GM19455 (cell line): ENCODE measurements at regions not wholly inside any gene's neighbourhood (a gene's known extent, or its start where the extent isn't known, plus 50 kb on each side); places are given as distances from the start of the nearest gene placed in this dataset.
"Not testable (repeated sequence)": the region's sequence is repeated elsewhere in the genome, so short reads cannot be mapped to it uniquely, and the experiment has no call there.

ENCODE experiments used
- ATAC-seq: cut with Tn5 transposase; IDR thresholded peaks from one replicate; pipeline ENCODE4 v1.9.1; 2021; ENCODE audit not compliant: unreplicated experiment

- no peak for ATAC-seq
These were observed 228.4 kb upstream of the RSPO3 start for GRCh38 chr6:126890055-126890454.

GRCh38 chr6:126891158-126891557 lies 227.3 kb upstream of the RSPO3 start:
- no peak for ATAC-seq

- ATAC-seq: not testable (repeated sequence)
These were observed 225.6 kb upstream of the RSPO3 start for GRCh38 chr6:126892869-126893268.

- no peak for ATAC-seq
These were observed 220.7 kb upstream of the RSPO3 start for GRCh38 chr6:126897758-126898157.

GRCh38 chr6:126904176-126904575 lies 214.3 kb upstream of the RSPO3 start:
- no peak for ATAC-seq

GRCh38 chr6:126905917-126906316 lies 212.6 kb upstream of the RSPO3 start:
- ATAC-seq: no peak

- no peak for ATAC-seq
These were observed 211.2 kb upstream of the RSPO3 start for GRCh38 chr6:126907312-126907711.

- no peak for ATAC-seq
These were observed 210.5 kb upstream of the RSPO3 start for GRCh38 chr6:126907996-126908395.

- no peak for ATAC-seq
These were observed 209.0 kb upstream of the RSPO3 start for GRCh38 chr6:126909493-126909892.

- ATAC-seq: no peak
These were observed 204.8 kb upstream of the RSPO3 start for GRCh38 chr6:126913651-126914050.

GRCh38 chr6:126914172-126914571 lies 204.3 kb upstream of the RSPO3 start:
- ATAC-seq: no peak

- no peak for ATAC-seq
These were observed 203.7 kb upstream of the RSPO3 start for GRCh38 chr6:126914801-126915200.

GRCh38 chr6:126919947-126920346 lies 198.5 kb upstream of the RSPO3 start:
- ATAC-seq: no peak

GRCh38 chr6:126923807-126924206 lies 194.7 kb upstream of the RSPO3 start:
- ATAC-seq: no peak

GRCh38 chr6:126926926-126927325 lies 191.5 kb upstream of the RSPO3 start:
- ATAC-seq: no peak

GRCh38 chr6:126927841-126928240 lies 190.6 kb upstream of the RSPO3 start:
- ATAC-seq: no peak

- no peak for ATAC-seq
These were observed 181.0 kb upstream of the RSPO3 start for GRCh38 chr6:126937426-126937825.

- no peak for ATAC-seq
These were observed 178.7 kb upstream of the RSPO3 start for GRCh38 chr6:126939784-126940183.

GRCh38 chr6:126941751-126942150 lies 176.7 kb upstream of the RSPO3 start:
- ATAC-seq: no peak

- ATAC-seq: no peak
These were observed 174.0 kb upstream of the RSPO3 start for GRCh38 chr6:126944512-126944911.

- no peak for ATAC-seq
These were observed 173.3 kb upstream of the RSPO3 start for GRCh38 chr6:126945150-126945685.

GRCh38 chr6:126945812-126946360 lies 172.6 kb upstream of the RSPO3 start:
- no peak for ATAC-seq

- ATAC-seq: no peak
These were observed 171.4 kb upstream of the RSPO3 start for GRCh38 chr6:126947070-126947469.
